Testis (tissue), 2 donors: ENCODE measurements at regions not wholly inside any gene's neighbourhood (a gene's known extent, or its start where the extent isn't known, plus 50 kb on each side); places are given as distances from the start of the nearest gene placed in this dataset.

Experiments
- DNase-seq: peaks from one replicate; pipeline ENCODE4 v3.0.0-alpha.2; 2019
- H3K27ac ChIP-seq, 2 donors: fragments of 200-600 bp; sonication (generic); one replicate each; pipeline ENCODE4 v1.5.1; 2019
- H3K27me3 ChIP-seq: fragments of 200-600 bp; sonication (generic); one replicate; pipeline ENCODE4 v1.5.1; 2019
- H3K36me3 ChIP-seq: fragments of 200-600 bp; sonication (generic); one replicate; pipeline ENCODE4 v1.5.1; 2017; ENCODE audit warnings: low read depth; ENCODE audit errors: missing control alignments
- H3K4me1 ChIP-seq: fragments of 200-600 bp; sonication (generic); one replicate; pipeline ENCODE4 v1.5.1; 2019
- H3K4me3 ChIP-seq, 2 donors: fragments of 200-600 bp; sonication (generic); one replicate each; pipeline ENCODE4 v1.5.1; 2017 to 2019
- H3K9me3 ChIP-seq: fragments of 200-600 bp; sonication (generic); one replicate; pipeline ENCODE4 v1.5.1; 2017
- POLR2A ChIP-seq: fragments of 450-650 bp; IDR thresholded peaks from one replicate; pipeline ENCODE4 v1.6.1; 2017; ENCODE audit warnings: antibody characterized with exemption, mild to moderate bottlenecking, moderate library complexity
- WGBS, 2 donors: methylation state at CpG; one replicate each; pipeline ENCODE4 v1.1.5; 2018; 5-methylcytosine and 5-hydroxymethylcytosine counted together
- intact Hi-C: fragments of 100-400 bp; cut with DNase I; formaldehyde crosslinking; loops from one replicate; pipeline ENCODE4 v1.15.1; 2023; ENCODE audit warnings: low total_unique reads
- TF ChIP-seq, protein P1 (sequence below), 3 experiments: fragments of 450-650 bp in 2 of 3; fragments of 200-600 bp in 1 of 3; sonication (generic) in 1 of 3; IDR thresholded peaks; one replicate each; pipeline ENCODE4 v1.5.1; 2016 to 2019; ENCODE audit warnings: antibody characterized with exemption in 3 of 3, mild to moderate bottlenecking in 2 of 3, moderate library complexity in 1 of 3

GRCh38 chr2:220194630-220195584 lies 567.5 kb downstream of the SLC4A3 start:
- Histone ChIP-seq H3K27ac (no peak overlapping the region), H3K36me3 (no peaks in the 10 kb centered on the region), H3K4me1 (no peaks in the 10 kb centered on the region), H3K9me3 (no peaks in the 10 kb centered on the region), H3K27me3 (no peaks in the 10 kb centered on the region), H3K4me3 (no peak overlapping the region)
- WGBS, 2 donors = 79 to 82% methylated on average over 10 of the region's 10 CpGs
- no peak for DNase-seq
- TF ChIP-seq, protein P1, sequence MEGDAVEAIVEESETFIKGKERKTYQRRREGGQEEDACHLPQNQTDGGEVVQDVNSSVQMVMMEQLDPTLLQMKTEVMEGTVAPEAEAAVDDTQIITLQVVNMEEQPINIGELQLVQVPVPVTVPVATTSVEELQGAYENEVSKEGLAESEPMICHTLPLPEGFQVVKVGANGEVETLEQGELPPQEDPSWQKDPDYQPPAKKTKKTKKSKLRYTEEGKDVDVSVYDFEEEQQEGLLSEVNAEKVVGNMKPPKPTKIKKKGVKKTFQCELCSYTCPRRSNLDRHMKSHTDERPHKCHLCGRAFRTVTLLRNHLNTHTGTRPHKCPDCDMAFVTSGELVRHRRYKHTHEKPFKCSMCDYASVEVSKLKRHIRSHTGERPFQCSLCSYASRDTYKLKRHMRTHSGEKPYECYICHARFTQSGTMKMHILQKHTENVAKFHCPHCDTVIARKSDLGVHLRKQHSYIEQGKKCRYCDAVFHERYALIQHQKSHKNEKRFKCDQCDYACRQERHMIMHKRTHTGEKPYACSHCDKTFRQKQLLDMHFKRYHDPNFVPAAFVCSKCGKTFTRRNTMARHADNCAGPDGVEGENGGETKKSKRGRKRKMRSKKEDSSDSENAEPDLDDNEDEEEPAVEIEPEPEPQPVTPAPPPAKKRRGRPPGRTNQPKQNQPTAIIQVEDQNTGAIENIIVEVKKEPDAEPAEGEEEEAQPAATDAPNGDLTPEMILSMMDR (IDR thresholded peaks at IDR 0.05) = no peak
- no peak for TF ChIP-seq POLR2A
- intact Hi-C loops = no loop called here

- TF ChIP-seq, protein P1 (IDR thresholded peaks at IDR 0.05) = no peak
- TF ChIP-seq POLR2A = no peak
- H3K9me3 ChIP-seq = no peaks in the 10 kb centered on the region
- intact Hi-C loops = no loop called here
- no peak overlapping the region for H3K27ac ChIP-seq
- no peaks in the 10 kb centered on the region for H3K36me3 ChIP-seq
- 57 to 59% methylated on average over 7 of the region's 7 CpGs for WGBS, 2 donors
- no peaks in the 10 kb centered on the region for H3K27me3 ChIP-seq
- H3K4me1 ChIP-seq = no peaks in the 10 kb centered on the region
- no peak overlapping the region for H3K4me3 ChIP-seq
- DNase-seq = peak; percentile 23
Measured at GRCh38 chr2:220198896-220199295, 571.5 kb downstream of the SLC4A3 start.

- H3K4me3 ChIP-seq = no peak overlapping the region
- H3K36me3 ChIP-seq = no peaks in the 10 kb centered on the region
- intact Hi-C loops = no loop called here
- no peak for DNase-seq
- no peak overlapping the region for H3K27ac ChIP-seq
- TF ChIP-seq POLR2A = no peak
- TF ChIP-seq, protein P1 (IDR thresholded peaks at IDR 0.05) = no peak
- H3K27me3 ChIP-seq = no peaks in the 10 kb centered on the region
- H3K9me3 ChIP-seq = no peaks in the 10 kb centered on the region
- H3K4me1 ChIP-seq = no peaks in the 10 kb centered on the region
Measured at GRCh38 chr2:220202066-220202465, 574.6 kb downstream of the SLC4A3 start.

- WGBS, 2 donors = 59 to 67% methylated on average over 1 of the region's 1 CpG
- TF ChIP-seq POLR2A = no peak
- TF ChIP-seq, protein P1 (IDR thresholded peaks at IDR 0.05) = no peak
- H3K27me3 ChIP-seq = no peaks in the 10 kb centered on the region
- intact Hi-C loops = no loop called here
- DNase-seq = no peak
- H3K9me3 ChIP-seq = no peaks in the 10 kb centered on the region
- H3K36me3 ChIP-seq = no peaks in the 10 kb centered on the region
- H3K4me1 ChIP-seq = no peaks in the 10 kb centered on the region
- H3K27ac ChIP-seq = no peak overlapping the region
- no peak overlapping the region for H3K4me3 ChIP-seq
Measured at GRCh38 chr2:220209093-220209492, 581.7 kb downstream of the SLC4A3 start.

DNA sequence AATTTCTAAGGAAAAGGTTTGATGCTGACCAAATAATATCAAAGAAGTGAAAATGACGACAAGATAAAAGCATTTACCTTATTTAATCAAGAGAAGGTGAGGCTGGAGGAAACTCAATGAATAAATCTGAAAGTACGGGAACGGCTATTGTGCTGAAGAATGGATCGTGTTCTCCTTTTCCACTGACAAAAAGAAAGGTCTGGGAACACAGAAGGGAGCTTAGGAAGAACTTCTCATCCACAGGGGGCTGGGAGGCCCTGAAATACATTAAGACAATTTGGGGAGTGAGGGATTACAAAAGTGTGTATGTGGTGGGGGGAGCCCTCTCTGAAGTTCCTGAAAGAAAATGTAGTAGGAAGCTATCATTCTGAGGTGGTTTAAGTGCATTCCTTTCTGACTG lies 582.3 kb downstream of the SLC4A3 start:
- no peaks in the 10 kb centered on the region for H3K9me3 ChIP-seq
- H3K27me3 ChIP-seq = no peaks in the 10 kb centered on the region
- TF ChIP-seq, protein P1 (IDR thresholded peaks at IDR 0.05) = no peak
- no peak for TF ChIP-seq POLR2A
- H3K36me3 ChIP-seq = no peaks in the 10 kb centered on the region
- 78 to 79% methylated on average over 4 of the region's 4 CpGs for WGBS, 2 donors
- no peak overlapping the region for H3K4me3 ChIP-seq
- no peak for DNase-seq
- H3K27ac ChIP-seq = no peak overlapping the region
- no peaks in the 10 kb centered on the region for H3K4me1 ChIP-seq
- intact Hi-C loops = no loop called here
